Right lobe of liver (tissue), 6 donors: ENCODE measurements at regions not wholly inside any gene's neighbourhood (a gene's known extent, or its start where the extent isn't known, plus 50 kb on each side); places are given as distances from the start of the nearest gene placed in this dataset.

Experiments used
- ATAC-seq, 4 donors: fragments of 200-7000 bp; cut with Tn5 transposase; one replicate each; pipeline ENCODE4 v1.9.1; 2020; ENCODE audit warnings: mild to moderate bottlenecking in 4 of 4, moderate library complexity in 4 of 4
- DNase-seq, 3 donors: peaks; one replicate each; pipeline ENCODE4 v3.0.0-alpha.2; 2020
- H3K27ac ChIP-seq, 3 donors: fragments of 200-600 bp; one replicate each; pipeline ENCODE4 v1.8.0; 2022
- H3K27me3 ChIP-seq, 2 donors: fragments of 200-600 bp; one replicate each; pipeline ENCODE4 v1.8.0; 2022
- H3K36me3 ChIP-seq, 4 donors: fragments of 200-600 bp; sonication (generic) in 1 of 4; one replicate each; pipeline versions ENCODE4 v1.5.1 to v1.8.0; 2017 to 2022; ENCODE audit warnings: control low read depth in 1 of 4
- H3K4me1 ChIP-seq, 4 donors: fragments of 200-600 bp; sonication (generic) in 1 of 4; one replicate each; pipeline versions ENCODE4 v1.5.1 to v1.8.0; 2017 to 2022; ENCODE audit warnings: control low read depth in 1 of 4
- H3K4me3 ChIP-seq, 3 donors: fragments of 200-600 bp; one replicate each; pipeline ENCODE4 v1.8.0; 2022
- H3K9me3 ChIP-seq, 4 donors: fragments of 200-600 bp; sonication (generic) in 1 of 4; one replicate each; pipeline versions ENCODE4 v1.5.1 to v1.8.0; 2017 to 2022; ENCODE audit warnings: control low read depth in 1 of 4
- POLR2A ChIP-seq: fragments of 450-650 bp; IDR thresholded peaks from one replicate; pipeline ENCODE4 v1.6.1; 2017; ENCODE audit warnings: antibody characterized with exemption, mild to moderate bottlenecking
- WGBS: methylation state at CpG from one replicate; pipeline ENCODE4 v1.1.6; 2018; ENCODE audit warnings: low coverage, low lambda C conversion rate; ENCODE audit not compliant: insufficient coverage; ENCODE audit errors: missing lambda C conversion rate; 5-methylcytosine and 5-hydroxymethylcytosine counted together
- intact Hi-C, 2 donors: fragments of 100-400 bp; cut with DNase I; formaldehyde crosslinking; loops; one replicate each; pipeline versions ENCODE4 v1.11.2 to v1.14.1; 2022
- TF ChIP-seq, protein P1 (sequence below), 4 donors: fragments of 200-600 bp in 3 of 4; fragments of 450-650 bp in 1 of 4; IDR thresholded peaks; one replicate each; pipeline versions ENCODE4 v1.5.1 to v1.8.0; 2016 to 2022; ENCODE audit warnings: antibody characterized with exemption in 4 of 4, mild to moderate bottlenecking in 2 of 4
- donor health status: DM: no; HTN: yes; CAD: no.
- donor health status: DM: no; HTN: no; CAD: no.
- donor health status: DM: no; HTN: no; CAD: no.
- donor health status: DM: no; HTN: yes; CAD: no.
- donor health status: DM: no; HTN: yes; CAD: no.

DNA sequence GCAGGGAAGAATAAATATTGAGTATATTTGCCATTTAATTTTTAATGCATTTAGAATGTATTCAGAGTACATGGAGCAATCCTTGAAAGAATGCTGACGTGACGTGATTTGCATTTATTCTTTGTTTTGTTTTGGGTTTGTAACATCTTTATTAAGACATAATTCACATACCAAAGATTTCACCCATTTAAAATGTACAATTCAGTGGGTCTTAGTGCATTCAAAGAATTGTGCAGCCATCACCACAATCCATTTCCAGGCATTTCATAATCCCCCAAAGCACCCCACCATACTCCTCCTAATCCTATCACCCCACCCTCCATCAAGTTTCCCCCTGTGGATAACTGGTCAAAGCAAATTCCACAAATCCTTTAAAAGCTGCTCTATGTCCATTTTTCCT lies 87.4 kb downstream of the FAM9B start:
- H3K36me3 ChIP-seq, result no peaks in the 10 kb centered on the region
- 65% methylated on average over 2 of the region's 2 CpGs for WGBS
- ATAC-seq, result no peak
- no peak for TF ChIP-seq POLR2A
- TF ChIP-seq, protein P1, sequence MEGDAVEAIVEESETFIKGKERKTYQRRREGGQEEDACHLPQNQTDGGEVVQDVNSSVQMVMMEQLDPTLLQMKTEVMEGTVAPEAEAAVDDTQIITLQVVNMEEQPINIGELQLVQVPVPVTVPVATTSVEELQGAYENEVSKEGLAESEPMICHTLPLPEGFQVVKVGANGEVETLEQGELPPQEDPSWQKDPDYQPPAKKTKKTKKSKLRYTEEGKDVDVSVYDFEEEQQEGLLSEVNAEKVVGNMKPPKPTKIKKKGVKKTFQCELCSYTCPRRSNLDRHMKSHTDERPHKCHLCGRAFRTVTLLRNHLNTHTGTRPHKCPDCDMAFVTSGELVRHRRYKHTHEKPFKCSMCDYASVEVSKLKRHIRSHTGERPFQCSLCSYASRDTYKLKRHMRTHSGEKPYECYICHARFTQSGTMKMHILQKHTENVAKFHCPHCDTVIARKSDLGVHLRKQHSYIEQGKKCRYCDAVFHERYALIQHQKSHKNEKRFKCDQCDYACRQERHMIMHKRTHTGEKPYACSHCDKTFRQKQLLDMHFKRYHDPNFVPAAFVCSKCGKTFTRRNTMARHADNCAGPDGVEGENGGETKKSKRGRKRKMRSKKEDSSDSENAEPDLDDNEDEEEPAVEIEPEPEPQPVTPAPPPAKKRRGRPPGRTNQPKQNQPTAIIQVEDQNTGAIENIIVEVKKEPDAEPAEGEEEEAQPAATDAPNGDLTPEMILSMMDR (IDR thresholded peaks at IDR 0.05), result no peak
- H3K27me3 ChIP-seq, result no peaks in the 10 kb centered on the region
- no peaks in the 10 kb centered on the region for H3K9me3 ChIP-seq
- H3K27ac ChIP-seq, result no peak overlapping the region
- DNase-seq, result no peak
- H3K4me1 ChIP-seq, result no peaks in the 10 kb centered on the region
- intact Hi-C loops, result no loop called here
- no peak overlapping the region for H3K4me3 ChIP-seq

DNA sequence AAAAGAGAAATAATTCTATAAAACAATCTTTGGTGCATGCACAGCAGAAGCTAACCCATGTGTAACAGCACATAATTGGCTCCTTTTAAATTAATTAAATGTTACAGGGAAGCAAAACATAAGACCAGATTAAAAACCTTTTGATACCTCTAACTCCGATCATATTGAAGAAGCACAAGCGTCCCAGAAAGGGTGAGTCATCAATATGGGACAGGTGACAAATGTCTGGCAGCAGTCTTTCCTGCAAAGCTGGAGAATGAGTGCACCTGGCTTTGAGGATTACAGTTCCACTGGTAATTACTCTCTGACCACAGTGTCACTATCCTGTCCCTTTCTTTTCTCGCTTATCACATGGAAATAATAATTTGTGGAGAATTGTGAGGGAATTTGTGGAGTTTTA lies 94.6 kb downstream of the FAM9B start:
- TF ChIP-seq POLR2A, result no peak
- TF ChIP-seq, protein P1 (IDR thresholded peaks at IDR 0.05), result no peak
- Histone ChIP-seq H3K4me1 (no peaks in the 10 kb centered on the region), H3K27me3 (no peaks in the 10 kb centered on the region), H3K9me3 (no peaks in the 10 kb centered on the region), H3K36me3 (no peaks in the 10 kb centered on the region), H3K4me3 (no peak overlapping the region), H3K27ac (no peak overlapping the region)
- intact Hi-C loops, result no loop called here
- ATAC-seq, result peak in 1 of 4 donors; percentile 84
- 50% methylated on average over 3 of the region's 3 CpGs for WGBS
- no peak for DNase-seq

DNA sequence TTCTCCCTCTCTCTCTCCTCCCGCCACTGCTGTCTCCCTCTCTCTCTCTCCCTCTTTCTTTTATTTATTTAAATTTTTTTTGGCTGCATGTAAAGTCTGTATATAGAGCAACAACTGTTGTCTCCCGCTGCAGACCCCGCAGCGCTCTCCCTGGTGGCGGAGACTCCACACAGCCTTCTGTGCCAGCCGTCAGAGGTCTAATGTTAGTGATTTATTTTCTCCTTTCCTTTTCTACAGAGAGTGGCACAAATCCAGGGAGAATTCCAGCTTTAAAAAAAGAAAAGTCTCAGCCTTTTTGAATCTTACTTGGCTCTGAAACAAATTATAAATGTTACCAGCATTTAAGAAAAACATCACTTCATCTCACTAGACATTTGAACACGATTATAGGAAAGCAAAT lies 106.2 kb downstream of the FAM9B start:
- ATAC-seq (no peak), DNase-seq (no peak)
- Histone ChIP-seq H3K36me3 (no peaks in the 10 kb centered on the region), H3K27ac (no peak overlapping the region), H3K4me3 (no peak overlapping the region), H3K9me3 (no peaks in the 10 kb centered on the region), H3K4me1 (no peaks in the 10 kb centered on the region), H3K27me3 (no peaks in the 10 kb centered on the region)
- intact Hi-C loops, result no loop called here
- WGBS, result 68% methylated on average over 7 of the region's 7 CpGs
- TF ChIP-seq POLR2A, result no peak
- TF ChIP-seq, protein P1 (IDR thresholded peaks at IDR 0.05), result no peak

DNA sequence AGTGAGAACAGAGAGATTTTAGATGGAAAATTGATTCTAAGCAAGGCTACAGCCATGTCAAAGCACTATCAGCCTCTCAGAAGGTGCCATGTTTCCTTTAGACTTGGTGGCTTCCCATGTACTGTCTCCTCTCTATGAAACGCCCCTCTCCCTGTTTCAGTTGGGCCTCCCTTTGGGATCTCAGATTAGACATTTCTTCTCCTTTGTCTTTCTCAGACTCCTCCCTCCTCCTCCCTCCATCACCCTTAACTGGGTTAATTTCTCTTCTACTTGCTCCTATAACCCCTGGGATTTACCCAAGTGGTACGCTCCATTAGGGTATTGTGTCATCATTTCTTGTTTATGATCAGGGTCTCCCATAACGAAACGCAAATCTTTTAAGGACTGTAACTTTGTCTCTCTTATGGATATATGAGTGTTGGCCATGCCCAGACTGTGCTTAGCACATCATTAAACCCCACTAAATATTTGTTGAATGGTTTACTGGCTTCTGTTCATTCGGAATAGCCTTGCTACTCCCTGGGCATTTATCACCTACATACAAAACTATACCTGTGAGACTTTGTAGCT lies 106.8 kb downstream of the FAM9B start:
- TF ChIP-seq, protein P1 (IDR thresholded peaks at IDR 0.05), result no peak
- no peak for TF ChIP-seq POLR2A
- 60% methylated on average over 5 of the region's 5 CpGs for WGBS
- no peak for DNase-seq

DNA sequence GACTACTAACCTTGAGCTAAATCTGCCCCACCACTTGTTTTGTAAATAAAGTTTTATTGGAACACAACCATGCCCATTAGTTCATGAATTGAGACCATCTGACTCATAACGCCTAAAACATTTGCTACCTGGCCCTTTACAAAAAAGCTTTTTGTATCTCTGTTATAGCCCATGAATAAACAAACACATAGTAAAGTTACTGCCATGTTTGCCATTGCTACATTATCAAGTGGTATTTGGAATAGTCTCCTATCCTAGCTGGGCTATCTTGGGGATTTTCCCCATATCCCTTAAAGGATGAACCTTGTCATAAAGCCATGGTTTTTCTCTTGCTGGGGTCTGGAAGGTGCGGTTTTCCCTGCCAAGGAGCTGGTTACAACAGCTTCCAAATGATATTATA lies 112.3 kb downstream of the FAM9B start:
- Histone ChIP-seq H3K36me3 (no peaks in the 10 kb centered on the region), H3K4me3 (no peak overlapping the region), H3K4me1 (no peaks in the 10 kb centered on the region), H3K9me3 (no peaks in the 10 kb centered on the region), H3K27me3 (no peaks in the 10 kb centered on the region), H3K27ac (no peak overlapping the region)
- no peak for DNase-seq
- whole genome bisulfite sequencing, result 73% methylated on average over 2 of the region's 2 CpGs
- peak in 1 of 4 donors; percentile 67 for ATAC-seq
- intact Hi-C loops, result no loop called here
- TF ChIP-seq POLR2A, result no peak
- TF ChIP-seq, protein P1 (IDR thresholded peaks at IDR 0.05), result no peak

More for the DNA sequence above, 106.8 kb downstream of the FAM9B start:
- H3K36me3 ChIP-seq, result no peaks in the 10 kb centered on the region
- no peaks in the 10 kb centered on the region for H3K4me1 ChIP-seq
- H3K27me3 ChIP-seq, result no peaks in the 10 kb centered on the region
- ATAC-seq, result no peak
- H3K4me3 ChIP-seq, result no peak overlapping the region
- H3K9me3 ChIP-seq, result no peaks in the 10 kb centered on the region
- intact Hi-C loops, result no loop called here
- H3K27ac ChIP-seq, result no peak overlapping the region
